Prostate gland (tissue), 2 donors: ENCODE measurements at regions not wholly inside any gene's neighbourhood (a gene's known extent, or its start where the extent isn't known, plus 50 kb on each side); places are given as distances from the start of the nearest gene placed in this dataset.

Source experiments
- DNase-seq: peaks from one replicate; pipeline ENCODE4 v3.0.0-alpha.2; 2019; ENCODE audit warnings: low spot score
- H3K27ac ChIP-seq, 2 donors: fragments of 200-600 bp; sonication (generic); 2 replicates each; pipeline ENCODE4 v1.5.1; 2017 to 2019
- H3K27me3 ChIP-seq: fragments of 200-600 bp; sonication (generic); replicated peaks from 2 replicates; pipeline ENCODE4 v1.5.1; 2019; ENCODE audit not compliant: insufficient read depth
- H3K36me3 ChIP-seq, 2 donors: fragments of 200-600 bp; sonication (generic); 1 replicate in 1 of 2; 2 replicates in 1 of 2; pipeline versions ENCODE4 v1.5.1 to v1.8.1; 2017 to 2019
- H3K4me1 ChIP-seq: fragments of 200-600 bp; sonication (generic); replicated peaks from 2 replicates; pipeline ENCODE4 v1.5.1; 2019
- H3K4me3 ChIP-seq, 2 donors: fragments of 200-600 bp; sonication (generic); 2 replicates each; pipeline ENCODE4 v1.5.1; 2017 to 2019
- H3K9me3 ChIP-seq: fragments of 200-600 bp; sonication (generic); 2 replicates; pipeline ENCODE4 v1.5.1; 2017
- CTCF ChIP-seq, 4 experiments: fragments of 200-600 bp in 2 of 4; fragments of 450-650 bp in 2 of 4; sonication (generic) in 2 of 4; IDR thresholded peaks; 1 replicate in 3 of 4; 2 replicates in 1 of 4; pipeline ENCODE4 v1.5.1; 2016 to 2019; ENCODE audit warnings: antibody characterized with exemption in 4 of 4, mild to moderate bottlenecking in 2 of 4, moderate library complexity in 2 of 4
- POLR2A ChIP-seq: fragments of 450-650 bp; IDR thresholded peaks from one replicate; pipeline ENCODE4 v1.6.1; 2016; ENCODE audit warnings: antibody characterized with exemption, mild to moderate bottlenecking
- POLR2AphosphoS5 ChIP-seq: sonication (generic); formaldehyde crosslinking; IDR thresholded peaks from one replicate; pipeline ENCODE4 v1.6.1; 2017; ENCODE audit warnings: antibody characterized with exemption
- WGBS: methylation state at CpG from one replicate; pipeline ENCODE4 v1.1.5; 2018; 5-methylcytosine and 5-hydroxymethylcytosine counted together
- intact Hi-C: fragments of 100-400 bp; cut with DNase I; formaldehyde crosslinking; loops from one replicate; pipeline ENCODE4 v1.14.2; 2022

- H3K36me3 ChIP-seq, result no peaks in the 10 kb centered on the region
- no peak overlapping the region for H3K27ac ChIP-seq
- TF ChIP-seq POLR2AphosphoS5, result no peak
- no peak for TF ChIP-seq CTCF (IDR thresholded peaks at IDR 0.05)
- no peak for TF ChIP-seq POLR2A
- H3K27me3 ChIP-seq, result no peaks in the 10 kb centered on the region
- no peak overlapping the region for H3K4me3 ChIP-seq
- H3K4me1 ChIP-seq, result no peaks in the 10 kb centered on the region
- no peak for DNase-seq
- no peaks in the 10 kb centered on the region for H3K9me3 ChIP-seq
- intact Hi-C loops, result no loop called here
These were observed 166.2 kb upstream of the GRIA4 start for GRCh38 chr11:105443623-105444022.

GRCh38 chr11:105432241-105432995 is 177.5 kb upstream of the GRIA4 start:
- WGBS, result 65% methylated on average over 3 of the region's 3 CpGs
- no peaks in the 10 kb centered on the region for H3K36me3 ChIP-seq
- H3K4me3 ChIP-seq, result no peak overlapping the region
- TF ChIP-seq POLR2A (no peak), CTCF (IDR thresholded peaks at IDR 0.05) (no peak), POLR2AphosphoS5 (no peak)
- DNase-seq, result no peak
- H3K27ac ChIP-seq, result no peak overlapping the region
- no peaks in the 10 kb centered on the region for H3K9me3 ChIP-seq
- H3K27me3 ChIP-seq, result no peaks in the 10 kb centered on the region
- no peaks in the 10 kb centered on the region for H3K4me1 ChIP-seq
- intact Hi-C loops, result no loop called here

GRCh38 chr11:105429096-105429910 is 180.6 kb upstream of the GRIA4 start:
- no peak overlapping the region for H3K27ac ChIP-seq
- H3K9me3 ChIP-seq, result no peaks in the 10 kb centered on the region
- WGBS, result 71% methylated on average over 6 of the region's 6 CpGs
- no peak for TF ChIP-seq POLR2AphosphoS5
- no peak for TF ChIP-seq POLR2A
- TF ChIP-seq CTCF (IDR thresholded peaks at IDR 0.05), result no peak
- H3K4me1 ChIP-seq, result no peaks in the 10 kb centered on the region
- H3K27me3 ChIP-seq, result no peaks in the 10 kb centered on the region
- intact Hi-C loops, result no loop called here
- no peak for DNase-seq
- no peaks in the 10 kb centered on the region for H3K36me3 ChIP-seq
- no peak overlapping the region for H3K4me3 ChIP-seq

GRCh38 chr11:105407101-105407500 is 202.8 kb upstream of the GRIA4 start:
- no peak overlapping the region for H3K4me3 ChIP-seq
- no peak for DNase-seq
- no peak overlapping the region for H3K27ac ChIP-seq
- H3K36me3 ChIP-seq, result no peaks in the 10 kb centered on the region
- intact Hi-C loops, result no loop called here
- H3K4me1 ChIP-seq, result no peaks in the 10 kb centered on the region
- 100% methylated on average over 1 of the region's 1 CpG for WGBS
- TF ChIP-seq CTCF (IDR thresholded peaks at IDR 0.05) (no peak), POLR2A (no peak), POLR2AphosphoS5 (no peak)
- H3K9me3 ChIP-seq, result no peaks in the 10 kb centered on the region
- H3K27me3 ChIP-seq, result no peaks in the 10 kb centered on the region
